HG03159 (cell line): ENCODE measurements at regions not wholly inside any gene's neighbourhood (a gene's known extent, or its start where the extent isn't known, plus 50 kb on each side); places are given as distances from the start of the nearest gene placed in this dataset.

Experiments
- ATAC-seq: cut with Tn5 transposase; IDR thresholded peaks from one replicate; pipeline ENCODE4 v1.9.1; 2021; ENCODE audit warnings: mild to moderate bottlenecking, moderate library complexity; ENCODE audit not compliant: unreplicated experiment

DNA sequence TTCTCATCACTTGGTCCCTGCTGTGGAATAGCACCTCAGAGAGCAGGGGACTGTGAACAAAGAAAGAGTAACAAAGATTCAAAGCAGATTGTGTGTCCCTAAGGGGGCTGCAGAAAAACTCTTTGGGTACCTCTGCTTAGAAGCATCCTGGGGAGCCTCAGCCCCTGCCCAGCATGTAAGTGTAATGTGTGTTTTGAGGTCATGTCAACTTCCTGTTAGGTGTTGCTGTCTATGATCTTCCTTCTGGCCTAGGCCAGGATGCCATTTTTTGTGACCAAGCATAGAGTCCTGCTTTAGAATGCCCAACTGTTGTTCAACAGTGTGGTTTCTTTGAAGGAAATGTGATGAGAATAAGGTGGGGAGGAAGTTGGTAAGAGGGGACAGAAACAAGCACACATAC lies 77.1 kb upstream of the BCL6 start:
- no peak for ATAC-seq

DNA sequence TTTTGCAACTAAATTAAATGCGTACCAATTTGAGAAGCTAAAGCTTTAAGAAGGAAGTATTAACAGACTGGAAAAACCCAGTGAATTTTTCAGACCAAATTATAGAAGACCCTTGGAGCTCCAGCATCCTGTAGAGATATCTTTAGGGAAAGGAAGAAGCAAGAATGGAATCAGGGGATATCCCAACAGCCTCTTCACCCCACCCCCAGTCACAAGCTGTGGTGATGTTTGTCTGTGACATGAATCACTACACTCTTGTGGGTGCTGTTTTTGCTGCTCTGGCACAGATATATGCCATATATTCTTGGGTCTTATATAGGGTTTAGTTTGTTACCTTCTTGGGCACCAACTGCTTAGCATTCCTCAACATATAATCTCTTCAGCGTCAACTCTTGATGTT lies 78.5 kb upstream of the BCL6 start:
- no peak for ATAC-seq

DNA sequence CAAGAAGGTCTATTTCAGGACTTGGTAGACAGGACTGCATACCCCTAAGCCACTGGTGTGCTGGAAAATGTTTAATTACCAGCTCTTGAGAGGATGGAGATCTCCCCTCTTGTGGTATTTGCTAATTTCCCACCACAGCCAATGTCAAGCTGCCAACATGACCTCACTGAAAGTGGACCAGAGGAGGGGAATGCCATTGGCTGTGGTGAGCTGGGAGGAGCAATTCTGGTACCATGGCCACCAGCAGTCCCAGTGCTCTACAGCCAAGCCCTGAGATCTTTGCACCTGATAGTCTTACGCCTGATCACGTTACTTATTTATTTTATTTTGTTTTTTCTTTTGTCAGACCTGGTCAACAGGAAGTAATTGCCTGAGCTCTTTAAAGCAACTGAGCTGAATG lies 82.5 kb upstream of the BCL6 start:
- ATAC-seq, result no peak

DNA sequence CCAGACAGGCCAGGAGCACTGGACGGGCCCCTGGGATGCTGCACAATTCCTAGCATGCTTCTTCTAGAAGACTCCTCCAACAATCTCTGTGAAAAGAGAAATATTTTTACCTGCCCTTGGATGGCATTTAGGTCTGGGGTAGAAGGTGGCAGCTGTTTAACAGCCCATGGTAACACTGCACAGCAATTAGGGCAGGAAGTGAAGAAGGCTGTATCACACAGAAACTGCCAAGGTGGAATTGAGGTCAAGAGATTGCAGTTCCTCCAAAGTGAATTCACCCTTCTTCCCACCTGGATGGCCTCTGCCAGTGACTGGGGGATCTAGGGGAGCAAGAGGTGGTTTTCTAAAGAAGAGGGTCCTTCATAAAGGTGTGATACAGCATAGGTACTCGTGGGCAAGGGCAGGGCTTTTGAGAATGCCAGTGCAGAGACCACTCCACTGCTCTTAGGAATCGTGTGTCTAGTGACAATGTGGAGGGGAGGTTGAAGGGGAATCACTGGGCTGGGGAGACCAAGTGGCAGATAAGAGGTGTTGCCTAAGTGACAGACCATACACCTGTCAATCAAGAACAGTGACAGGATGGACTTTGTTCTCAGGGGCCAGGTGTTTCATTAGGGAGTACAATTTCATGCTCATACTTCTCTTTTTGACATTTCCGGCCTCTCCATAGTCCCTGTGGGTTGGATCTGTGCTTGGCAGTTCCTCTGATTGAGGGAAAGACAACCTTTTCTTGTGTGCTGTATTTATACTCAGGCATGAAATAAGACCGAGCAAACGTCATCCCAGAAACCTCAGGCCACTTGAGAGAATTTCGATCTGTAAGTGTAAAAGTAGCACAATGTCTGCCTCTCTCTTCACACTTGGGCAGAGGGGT lies 83.5 kb upstream of the BCL6 start:
- ATAC-seq, result peak; percentile 88

DNA sequence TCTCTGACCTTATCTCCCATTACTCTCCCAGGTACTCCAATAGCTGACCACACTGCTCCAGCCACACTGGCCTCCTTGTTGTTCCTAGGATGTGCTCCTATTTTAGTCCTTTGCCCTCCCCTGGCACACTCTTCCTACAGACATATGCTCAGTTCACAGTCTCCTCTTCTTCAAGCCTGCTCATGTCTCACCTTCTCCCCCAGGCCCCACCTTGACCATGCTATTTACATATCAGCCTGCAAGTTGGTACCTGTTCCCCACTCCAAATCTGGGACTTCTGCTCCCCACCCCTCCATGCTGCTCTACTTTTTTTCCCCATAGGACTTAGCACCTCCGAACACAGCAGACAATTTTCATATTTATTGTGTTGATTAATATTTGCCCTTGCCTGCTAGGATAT lies 84.9 kb upstream of the BCL6 start:
- ATAC-seq, result no peak

DNA sequence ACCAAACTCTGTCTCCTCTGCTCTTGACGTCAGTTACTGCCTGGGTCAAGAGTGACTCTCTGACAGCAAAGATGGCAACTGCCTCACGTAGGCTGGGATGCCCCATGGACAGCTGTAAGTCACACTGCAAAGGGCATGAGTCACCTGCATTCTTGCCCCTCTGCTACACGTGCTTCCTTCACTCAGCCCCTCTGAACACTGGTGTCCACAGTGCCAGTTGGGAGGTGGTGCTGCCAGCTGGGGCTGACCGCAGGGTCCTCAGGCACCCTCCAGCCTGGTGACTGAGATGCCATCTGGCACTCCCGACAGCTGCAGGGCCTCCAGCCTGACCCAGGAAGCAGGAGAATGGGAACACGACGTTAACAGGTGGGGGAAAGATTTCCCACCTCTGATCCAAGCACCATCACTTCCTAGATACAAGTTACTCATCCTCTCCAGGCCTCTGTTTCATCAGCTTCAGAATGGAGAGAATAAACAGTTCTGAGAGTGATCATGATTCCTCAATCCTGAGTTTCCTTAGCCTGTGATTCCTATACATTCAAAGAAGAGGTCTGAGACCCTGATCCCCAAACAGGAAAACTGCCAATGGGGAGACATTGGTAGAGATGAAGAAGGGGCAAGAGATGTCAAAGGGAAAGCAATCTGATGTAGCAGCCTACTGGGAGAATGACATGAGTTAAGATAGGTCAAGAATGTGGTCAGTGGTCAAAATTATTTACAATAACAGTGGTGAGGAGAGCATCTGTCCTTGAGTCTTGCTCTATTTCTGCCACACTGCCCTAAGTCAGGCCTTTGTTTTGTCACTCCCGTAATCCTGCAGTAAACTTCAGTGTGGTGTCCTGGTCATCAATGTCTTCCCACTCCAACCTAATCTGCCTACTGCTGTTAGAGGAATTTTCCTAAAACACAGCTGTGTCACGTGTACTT lies 86.1 kb upstream of the BCL6 start:
- ATAC-seq, result no peak

DNA sequence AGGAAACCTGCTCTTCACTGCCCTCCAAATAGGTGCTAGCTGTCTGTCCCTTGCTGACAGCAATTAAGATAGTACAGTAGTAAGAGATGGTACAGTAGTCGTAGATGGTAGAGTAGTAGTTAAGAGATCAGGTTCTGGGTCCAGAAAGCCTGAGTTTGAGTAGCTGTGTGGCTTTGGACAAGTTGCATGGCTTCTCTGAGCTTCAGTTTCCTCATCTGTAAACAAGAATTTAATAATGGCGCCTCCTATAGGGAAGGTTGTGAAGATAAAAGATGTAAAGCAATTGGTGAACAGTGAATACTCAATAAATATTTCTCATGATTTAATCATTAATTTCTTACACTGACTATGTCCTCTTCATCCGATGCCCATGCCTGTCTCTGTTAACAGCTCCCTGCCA lies 86.9 kb upstream of the BCL6 start:
- ATAC-seq, result no peak

DNA sequence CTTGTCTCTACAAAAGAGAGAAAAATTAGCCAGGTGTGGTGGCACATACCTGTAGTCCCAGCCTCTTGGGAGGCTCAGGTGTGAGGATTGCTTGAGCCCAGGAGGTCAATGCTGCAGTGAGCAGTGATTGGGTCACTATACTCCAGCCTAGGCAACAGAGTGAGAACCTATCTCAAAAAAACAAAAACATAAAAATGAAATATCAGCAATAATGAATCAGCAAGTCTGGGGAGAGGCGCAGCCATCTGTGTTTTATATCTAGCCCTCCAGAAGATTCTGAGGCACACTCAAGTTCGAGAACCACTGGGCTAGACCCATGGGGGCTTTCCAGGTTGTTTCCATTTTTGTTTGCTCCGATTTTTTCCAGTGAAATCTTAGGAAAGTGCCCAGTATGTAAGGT lies 88.1 kb upstream of the BCL6 start:
- ATAC-seq, result no peak

DNA sequence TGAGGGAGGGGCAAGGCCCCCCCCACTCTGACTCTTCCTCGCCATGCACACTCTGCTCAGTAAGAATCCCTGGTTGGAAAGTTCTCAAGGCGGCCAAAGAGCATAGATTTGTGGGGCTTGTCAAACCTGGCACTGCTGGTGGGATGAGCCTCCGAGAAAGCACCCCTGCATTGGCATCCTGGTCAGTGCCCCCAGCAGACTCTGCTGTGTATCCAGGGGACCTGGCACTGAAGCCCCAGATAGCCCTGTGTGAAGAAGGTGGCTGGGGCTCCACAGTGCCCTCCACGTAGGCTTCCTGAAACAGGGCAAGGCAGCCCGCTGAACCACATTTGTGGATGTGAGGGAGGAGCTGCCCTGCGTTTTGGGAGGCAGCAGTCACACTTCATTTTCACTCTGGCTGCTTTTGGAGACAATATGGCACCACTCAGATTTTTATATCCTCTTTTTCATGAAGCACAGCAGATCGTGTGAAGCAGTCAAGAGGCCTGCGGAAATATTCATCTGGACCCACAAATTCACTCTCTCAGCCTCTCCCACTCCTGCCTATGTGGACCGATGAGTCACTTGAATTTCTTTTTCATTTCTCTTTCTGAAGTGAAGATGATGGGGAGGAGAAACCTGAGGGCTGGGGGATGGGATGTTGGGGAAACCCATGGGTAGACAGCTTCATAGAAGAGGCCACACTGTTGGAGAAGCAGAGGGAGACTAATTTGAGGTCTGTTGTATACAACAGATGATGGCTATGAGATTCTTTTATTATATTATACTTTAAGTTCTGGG lies 88.7 kb upstream of the BCL6 start:
- ATAC-seq, result no peak

DNA sequence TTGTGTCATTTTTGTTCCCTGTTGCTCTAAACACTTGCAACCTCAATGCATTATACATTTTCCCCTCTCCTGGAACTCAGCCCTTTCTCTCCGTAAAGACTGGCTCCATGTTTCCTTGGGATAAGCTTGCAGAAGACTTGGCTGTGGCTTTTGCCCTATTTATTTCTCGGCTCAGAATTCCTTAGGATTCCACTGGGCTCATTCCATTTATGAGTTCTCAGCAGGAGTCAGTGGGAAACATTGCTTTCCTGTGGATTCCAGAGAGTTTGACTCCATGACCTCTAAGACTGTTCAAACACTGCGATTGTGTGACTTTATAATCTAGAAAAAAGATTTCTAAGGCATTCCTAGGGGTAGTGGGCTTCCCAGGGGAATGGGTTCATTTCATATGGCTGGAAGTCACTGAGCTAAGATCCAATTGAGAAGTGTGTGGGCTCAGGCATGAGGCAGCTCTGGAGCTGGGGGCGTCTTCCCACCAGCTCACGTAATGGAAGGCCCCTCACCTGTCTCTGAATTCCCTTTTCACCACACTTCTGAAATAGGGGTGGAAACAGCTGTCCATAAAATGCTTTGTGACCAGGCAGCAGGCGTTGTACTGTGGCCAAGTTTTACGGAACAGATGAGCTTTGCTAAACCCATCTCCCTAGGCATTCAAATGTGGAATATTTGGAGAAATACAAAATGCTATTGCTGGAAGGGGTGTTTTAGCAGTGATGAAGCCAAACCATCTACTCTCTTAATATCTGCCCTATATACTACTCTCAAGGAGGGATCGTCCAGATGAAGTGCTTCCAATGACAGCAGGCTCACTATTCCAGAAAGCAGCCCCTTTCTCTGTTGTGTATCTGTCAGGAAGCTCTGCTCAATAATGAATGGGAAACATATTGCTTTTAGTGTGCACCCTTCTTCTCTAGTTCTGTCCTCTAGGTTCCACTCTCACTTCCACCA lies 91.8 kb upstream of the BCL6 start:
- ATAC-seq, result no peak

DNA sequence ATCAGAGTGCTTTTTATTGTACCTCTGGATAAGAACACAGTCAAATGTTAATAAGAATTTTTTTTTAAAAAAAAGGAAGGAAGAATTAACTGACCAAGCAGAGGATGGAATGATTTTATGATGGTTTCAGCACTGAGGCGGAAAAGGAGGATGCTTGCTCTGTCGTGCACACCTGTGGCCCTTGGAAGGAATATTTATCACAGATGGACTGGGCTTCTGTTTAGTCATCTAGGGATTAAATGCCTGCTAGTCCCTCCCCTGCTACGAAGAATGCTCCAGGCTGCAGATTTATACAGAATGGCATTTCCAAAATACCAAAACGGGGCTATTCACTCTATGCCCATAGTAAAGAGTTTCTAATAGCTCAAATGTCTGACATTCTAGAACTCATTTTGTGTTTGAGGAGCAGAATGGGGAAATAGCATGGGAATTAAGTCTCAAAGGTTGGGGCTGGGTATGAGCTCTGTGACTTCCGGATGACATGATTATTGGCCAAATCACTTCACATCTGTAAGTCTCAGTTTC lies 92.8 kb upstream of the BCL6 start:
- ATAC-seq, result no peak

DNA sequence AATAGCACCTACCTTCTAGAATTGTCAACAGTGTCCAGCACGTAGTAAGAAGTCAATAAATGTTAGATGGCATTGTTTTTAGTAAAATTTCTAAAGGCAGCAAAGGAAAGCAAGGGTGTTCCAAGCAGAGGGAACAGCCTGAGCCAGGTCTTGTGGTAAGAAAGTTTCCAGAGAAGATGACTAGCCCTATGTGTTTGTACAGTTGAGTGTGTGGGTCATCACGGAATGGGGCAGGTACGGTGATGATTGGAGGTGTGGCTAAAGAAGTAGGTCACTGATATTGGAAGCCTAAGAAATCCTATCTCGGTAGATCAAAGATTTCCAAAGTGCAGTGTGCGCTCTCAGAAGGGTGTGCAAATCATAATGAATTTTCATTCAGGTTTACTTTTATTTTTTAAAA lies 94.2 kb upstream of the BCL6 start:
- no peak for ATAC-seq

DNA sequence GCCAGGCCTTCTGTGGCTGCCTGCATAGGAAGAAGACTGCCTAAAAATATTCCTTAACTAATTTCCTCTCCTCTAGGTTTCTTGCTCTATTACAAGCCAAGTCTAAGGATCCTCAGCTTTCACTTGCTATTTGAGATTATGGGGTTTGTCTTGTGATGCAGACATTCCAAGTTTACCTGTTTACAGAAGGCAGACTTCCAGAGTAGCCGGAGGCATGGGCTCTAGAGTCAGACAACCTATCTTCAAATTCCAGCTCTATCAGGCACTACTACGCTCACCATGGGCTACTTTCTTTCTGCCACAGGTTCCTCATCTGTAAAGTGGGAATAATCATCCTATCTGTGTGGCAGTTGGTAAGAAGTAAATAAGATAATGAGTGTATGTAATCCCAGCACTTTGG lies 95.6 kb upstream of the BCL6 start:
- ATAC-seq, result no peak

DNA sequence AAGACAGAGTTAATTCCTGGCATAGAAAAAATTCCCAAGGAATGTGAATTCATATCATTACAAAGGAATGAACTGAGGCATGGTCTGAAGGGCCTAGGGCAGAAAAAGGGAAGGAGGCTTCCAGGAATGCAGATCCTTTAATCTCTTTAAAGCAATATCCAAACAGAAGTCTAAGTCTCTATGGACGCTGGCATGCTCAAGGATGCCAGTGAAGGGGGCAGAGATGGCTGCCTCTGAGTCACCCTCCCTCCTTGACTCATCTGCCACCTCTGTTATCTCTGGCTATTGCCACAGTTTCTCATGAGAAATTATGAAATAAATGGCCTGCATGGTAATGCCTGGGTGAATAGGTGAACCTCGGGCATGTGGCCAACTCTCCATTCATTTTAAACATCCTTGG lies 96.3 kb upstream of the BCL6 start:
- no peak for ATAC-seq

DNA sequence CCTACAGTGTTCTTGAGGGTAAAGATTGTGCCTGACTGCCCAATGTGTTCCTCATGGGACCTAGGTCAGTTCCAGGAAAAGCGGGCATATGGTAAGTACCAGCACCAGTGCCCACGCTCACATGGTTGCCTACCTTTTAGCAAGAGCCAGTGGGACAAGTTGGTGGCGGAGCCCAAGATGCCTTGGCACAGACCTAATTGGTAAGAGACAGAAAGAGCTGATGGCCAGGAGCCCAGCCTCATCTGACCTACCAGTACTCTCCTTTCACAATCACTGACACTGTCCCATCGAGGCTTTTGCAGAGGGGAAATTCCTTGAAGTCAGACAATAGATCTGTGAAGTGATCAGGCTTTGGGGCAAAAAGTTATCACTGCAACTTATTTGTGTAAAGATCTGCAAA lies 98.4 kb upstream of the BCL6 start:
- ATAC-seq, result no peak

DNA sequence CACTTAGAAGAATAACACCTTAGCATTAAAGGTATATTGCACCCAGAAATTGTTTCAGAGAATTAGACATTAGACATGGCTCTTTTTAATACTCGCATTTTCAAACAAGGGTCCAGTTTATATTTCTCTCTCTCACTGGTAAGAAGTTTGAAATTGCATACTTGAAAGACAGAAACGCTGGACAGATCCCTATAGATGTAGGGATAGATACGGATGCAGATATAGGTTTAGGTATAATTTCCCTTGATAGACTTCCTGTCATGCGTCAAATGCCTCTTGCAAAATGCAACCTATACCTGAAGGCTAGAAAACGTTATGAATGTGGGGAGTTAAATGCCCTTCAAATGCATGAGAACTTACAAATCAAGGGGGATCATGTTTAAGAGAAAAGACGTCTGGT lies 99.4 kb upstream of the BCL6 start:
- ATAC-seq, result no peak

DNA sequence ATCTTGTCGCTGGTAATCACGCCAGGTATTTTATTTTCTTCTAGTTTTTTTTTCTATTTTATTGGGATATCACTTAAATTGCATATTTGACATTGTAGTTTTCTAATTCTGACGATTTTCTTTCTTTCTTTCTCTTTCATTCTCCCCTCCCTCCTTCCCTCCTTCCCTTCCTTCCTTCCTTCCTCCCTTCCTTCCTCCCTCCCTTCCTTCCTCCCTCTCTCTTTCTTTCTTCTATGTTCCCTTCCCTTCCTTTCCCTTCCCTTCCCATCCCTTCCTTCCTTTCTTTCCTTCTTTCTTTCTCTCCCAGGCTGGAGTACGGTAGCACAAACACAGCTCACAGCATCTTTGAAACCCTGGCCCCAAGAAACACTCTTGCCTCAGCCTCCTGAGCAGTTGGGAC lies 100.6 kb upstream of the BCL6 start:
- ATAC-seq, result no peak

DNA sequence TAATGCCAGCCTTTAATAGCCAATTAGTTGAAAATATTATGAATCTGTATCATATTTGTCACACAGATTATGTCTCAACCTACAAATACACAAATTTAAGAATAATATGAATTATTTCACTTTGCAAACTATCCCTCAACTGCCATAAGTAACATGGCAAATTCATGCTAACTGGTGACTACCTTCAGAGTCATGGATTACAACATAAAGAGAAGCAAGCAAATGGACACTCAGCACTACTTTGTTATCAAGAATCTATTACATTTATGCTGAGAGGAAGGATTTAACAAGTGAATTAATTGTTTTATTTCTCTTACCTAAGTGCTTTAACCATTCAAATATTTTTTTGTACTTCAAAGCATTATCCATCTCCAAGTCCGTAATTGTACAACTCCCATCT lies 103.1 kb upstream of the BCL6 start:
- no peak for ATAC-seq

DNA sequence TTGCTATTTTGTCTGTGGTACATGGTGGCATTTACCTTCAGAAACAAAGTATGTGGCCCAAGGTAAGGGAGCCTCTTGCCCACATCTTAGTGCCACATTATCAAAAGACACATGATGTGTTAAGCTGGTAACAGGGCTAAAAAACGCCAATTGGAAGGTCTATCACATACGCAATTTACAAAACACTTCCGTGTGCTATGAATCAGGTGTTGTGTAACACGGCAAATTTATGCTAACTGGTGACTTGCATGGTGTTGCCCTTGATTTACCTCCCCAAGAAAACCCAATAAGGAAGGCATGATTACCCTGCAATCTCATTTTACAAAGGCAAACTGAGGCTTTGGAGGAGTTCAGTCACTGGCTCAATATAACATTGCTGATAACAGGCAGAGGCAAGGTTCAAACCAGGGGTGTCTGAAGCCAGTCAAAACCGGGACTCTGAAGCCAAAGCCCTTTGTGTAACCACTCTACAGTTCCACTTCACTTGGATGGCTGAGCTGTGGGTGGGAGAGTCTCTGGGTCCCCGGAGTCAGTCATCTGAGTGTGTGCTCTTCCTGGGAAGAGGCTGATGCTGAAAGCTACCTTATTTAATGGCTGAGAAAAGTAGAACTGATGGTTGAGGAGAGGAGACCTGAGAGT lies 103.9 kb upstream of the BCL6 start:
- no peak for ATAC-seq
